ELF-1 (cell line): ENCODE measurements at regions not wholly inside any gene's neighbourhood (a gene's known extent, or its start where the extent isn't known, plus 50 kb on each side); places are given as distances from the start of the nearest gene placed in this dataset.
"Not testable (repeated sequence)": the region's sequence is repeated elsewhere in the genome, so short reads cannot be mapped to it uniquely, and the experiment has no call there.

ENCODE experiments used
- DNase-seq: peaks from one replicate; pipeline ENCODE4 v3.0.0-alpha.2; 2016; ENCODE audit warnings: low read depth, low spot score

- no peak for DNase-seq
Measured at GRCh38 chr3:102905811-102906210, 471.0 kb downstream of the ZPLD1 start.

DNA sequence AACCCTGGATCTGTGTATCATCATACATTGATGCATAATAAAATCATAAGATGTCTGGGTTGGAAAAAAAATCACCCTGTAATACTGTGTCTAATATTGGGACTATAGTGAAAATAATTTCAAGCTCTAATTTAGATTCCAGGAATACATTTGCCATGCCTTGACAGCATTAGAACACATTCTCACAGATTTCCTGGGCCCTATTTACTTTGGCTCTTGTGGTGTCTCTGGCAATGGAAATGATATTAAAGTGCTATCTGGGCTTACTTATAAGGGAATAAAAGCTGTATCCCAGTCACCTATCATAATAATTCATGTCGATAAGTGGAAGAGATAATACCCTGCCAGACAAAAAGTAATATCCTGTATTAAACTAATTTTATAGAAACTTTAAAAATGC lies 472.0 kb downstream of the ZPLD1 start:
- no peak for DNase-seq

GRCh38 chr3:102909904-102910303 lies 475.1 kb downstream of the ZPLD1 start:
- DNase-seq: no peak

- DNase-seq: no peak
Measured at GRCh38 chr3:102916532-102916931, 481.7 kb downstream of the ZPLD1 start.

- no peak for DNase-seq
Measured at GRCh38 chr3:102926618-102927017, 491.8 kb downstream of the ZPLD1 start.

DNA sequence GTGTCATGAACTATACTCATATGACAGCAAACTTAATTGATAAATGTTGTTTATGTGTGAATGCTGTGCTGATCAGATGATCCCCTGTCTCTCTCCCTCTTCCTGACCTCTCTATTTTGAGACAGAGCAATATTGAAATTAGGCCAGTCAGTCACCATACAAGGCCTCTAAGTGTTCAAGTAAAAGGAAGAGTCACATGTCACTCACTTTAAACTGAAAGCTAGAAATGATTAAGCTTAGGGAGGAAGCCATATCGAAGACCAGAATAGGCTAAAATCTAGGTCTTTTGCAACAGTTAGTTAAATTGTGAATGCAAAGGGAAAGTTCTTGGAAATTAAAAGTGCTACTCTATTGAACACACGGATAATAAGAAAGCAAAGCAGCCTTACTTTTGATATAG lies 498.6 kb downstream of the ZPLD1 start:
- no peak for DNase-seq

GRCh38 chr3:102936511-102937045 lies 501.8 kb downstream of the ZPLD1 start:
- no peak for DNase-seq

GRCh38 chr3:102941786-102942185 lies 507.0 kb downstream of the ZPLD1 start:
- no peak for DNase-seq

DNA sequence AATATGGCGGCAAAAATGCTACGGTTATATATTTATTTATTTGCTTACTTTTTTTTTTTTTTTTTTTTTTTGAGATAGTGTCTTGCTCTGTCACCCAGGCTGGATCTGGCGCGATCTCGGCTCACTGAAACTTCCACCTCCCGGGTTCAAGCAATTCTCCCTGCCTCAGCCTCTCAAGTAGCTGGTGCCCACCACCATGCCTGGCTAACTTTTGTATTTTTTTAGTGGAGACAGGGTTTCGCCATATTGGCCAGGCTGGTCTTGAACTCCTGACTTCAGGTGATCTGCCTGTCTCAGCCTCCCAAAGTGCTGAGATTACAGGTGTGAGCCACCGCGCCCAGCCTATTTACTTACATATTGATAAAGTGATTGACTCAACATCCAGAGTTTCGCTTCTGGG lies 511.6 kb downstream of the ZPLD1 start:
- not testable (repeated sequence) for DNase-seq

DNA sequence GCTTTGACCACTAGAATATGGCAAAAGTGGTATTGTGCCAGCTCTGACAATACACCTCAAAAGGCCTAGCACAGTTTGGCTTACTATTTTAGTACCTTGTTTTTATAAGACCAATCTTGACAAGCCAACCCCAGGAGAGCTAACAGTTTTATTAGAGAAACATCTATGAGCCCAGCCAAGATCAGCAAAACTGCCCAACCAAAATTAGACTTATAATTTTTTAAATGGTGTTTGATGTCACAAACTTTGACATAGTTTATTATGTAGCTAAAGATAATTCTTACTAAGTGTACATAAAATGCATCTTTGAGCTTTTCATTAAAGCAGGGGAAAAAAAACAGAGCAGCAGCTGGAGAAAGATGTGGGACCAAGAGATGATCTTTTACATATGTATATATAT lies 537.5 kb downstream of the ZPLD1 start:
- no peak for DNase-seq

DNA sequence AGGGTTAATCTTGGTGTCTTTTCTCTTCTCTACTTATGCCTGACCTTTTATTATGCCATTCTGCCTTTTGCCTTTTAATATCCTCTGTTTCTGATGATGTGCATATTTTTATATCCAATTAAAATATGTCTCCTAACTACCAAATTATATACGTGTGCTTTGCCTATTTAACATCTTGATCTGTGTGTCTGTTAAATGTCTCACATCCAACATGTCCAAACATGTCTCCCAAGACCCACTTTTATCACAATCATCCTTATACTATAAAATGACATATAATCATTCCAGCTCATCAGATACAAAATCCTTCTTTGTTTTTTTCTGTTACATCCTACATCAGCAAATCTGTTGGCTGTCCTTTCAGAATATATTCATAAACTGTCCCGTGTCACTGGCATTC lies 539.5 kb downstream of the ZPLD1 start:
- DNase-seq: no peak

DNA sequence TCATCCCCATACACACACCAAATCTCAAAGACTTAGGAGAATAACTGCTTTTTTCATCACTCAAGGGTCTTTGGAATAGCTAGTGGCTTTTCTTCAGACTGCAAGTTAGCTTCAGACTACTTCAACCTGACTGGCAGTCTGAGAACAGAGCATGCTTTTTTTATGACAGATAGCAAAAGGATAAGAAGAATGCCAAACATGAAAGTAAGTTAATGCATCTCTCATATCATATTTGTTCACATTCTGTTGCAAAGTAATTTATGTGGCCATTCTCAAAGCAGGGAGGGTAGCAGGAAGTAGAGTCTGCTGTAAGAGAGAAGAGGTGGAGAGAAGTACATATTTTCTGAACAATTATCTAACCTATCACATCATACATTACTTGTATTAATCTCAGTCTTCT lies 544.4 kb downstream of the ZPLD1 start:
- no peak for DNase-seq

DNA sequence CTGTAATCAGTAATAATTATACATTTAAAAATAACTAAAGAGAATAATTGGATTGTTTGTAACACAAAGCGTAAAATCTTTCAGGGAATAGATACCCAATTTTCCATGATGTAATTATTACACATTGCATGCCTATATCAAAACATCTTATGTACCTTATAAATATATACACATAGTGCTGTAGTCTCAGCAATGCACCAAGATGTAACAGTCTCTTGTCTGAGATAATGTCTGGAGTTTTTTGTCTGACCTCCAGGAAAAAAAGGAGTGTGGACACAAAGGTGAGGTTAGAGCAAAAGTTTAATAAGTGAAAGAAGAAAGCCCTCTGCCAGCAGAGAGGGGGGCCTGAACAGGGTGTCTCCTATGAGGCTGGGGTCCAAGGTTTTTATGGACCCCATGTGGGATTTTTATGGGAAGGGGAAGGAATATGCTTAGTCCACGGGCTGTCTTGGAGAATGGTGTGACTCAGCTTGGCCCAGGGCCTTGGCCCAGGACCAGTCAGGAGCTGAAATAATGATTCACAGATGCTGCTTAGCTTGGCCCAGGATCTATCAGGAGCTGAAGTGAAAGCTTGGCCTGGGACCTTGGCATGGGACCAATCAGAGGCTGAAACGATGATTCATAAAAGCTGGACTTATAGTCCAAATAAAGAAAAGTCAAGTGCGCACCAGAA lies 545.0 kb downstream of the ZPLD1 start:
- DNase-seq: no peak

DNA sequence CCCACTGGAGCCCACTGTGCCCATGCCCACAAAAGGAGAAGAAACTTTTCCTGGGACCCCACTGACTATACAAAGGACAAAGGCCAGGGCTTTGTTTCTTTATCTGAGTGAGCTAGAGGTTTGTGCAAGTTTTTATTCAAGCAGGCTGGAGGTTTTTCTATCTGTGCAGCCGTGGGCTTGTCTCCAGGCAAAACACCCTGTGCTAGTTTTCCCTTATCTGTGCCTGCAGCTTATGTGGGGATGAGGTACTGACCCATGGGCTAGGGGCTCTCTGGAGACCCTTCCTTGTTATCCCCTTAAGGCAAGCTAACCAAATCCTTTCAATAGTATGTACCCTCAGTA lies 545.5 kb downstream of the ZPLD1 start:
- no peak for DNase-seq

- no peak for DNase-seq
Measured at GRCh38 chr3:103002425-103003176, 567.8 kb downstream of the ZPLD1 start.

DNA sequence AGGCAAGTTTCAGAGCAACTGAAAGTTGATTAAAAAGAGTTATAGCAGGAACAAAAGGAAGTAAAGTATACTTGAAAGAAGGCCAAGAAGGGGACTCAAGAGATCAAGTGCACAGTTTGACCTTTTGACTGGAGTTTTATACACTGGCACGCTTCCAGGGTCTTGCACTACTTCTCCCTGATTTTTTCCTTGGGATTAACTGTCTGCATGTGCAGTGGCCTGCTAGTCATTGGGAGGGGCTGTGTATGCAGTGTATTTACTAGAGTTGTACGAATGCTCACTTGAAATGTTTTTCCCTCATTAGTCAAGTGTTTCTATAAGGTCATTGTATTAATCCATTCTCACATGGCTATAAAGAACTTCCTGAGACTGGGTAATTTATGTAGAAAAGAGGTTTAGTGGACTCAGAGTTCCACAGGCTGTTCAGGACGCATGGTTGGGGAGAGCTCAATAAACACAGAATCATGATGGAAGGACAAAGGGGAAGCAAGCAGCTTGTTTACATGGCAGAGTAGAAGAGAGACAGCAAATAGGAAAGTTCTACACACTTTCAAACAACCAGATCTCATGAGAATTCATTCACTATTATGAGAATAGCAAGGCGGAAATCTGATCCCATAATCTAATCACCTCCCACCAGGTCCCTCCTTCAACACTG lies 571.8 kb downstream of the ZPLD1 start:
- DNase-seq: no peak

- no peak for DNase-seq
Measured at GRCh38 chr3:103009609-103010008, 574.8 kb downstream of the ZPLD1 start.

DNA sequence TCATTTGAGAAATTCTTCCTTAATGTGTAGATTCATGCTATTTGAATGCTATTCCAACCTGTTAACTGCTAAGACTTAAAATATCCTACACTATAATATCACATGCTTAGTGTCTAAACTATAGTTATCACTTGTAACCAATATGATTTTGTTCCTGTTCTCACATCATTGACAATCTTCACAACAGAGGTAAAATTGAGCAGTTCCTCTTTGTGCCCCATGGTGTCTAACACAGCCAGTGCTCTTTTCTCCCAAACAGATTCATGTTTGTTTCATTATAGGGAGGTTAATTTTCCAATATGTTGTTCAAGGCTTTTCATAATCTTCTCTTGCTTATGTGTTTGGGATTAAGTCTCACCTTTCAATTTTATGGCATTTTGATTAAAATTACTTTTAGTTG lies 591.1 kb downstream of the ZPLD1 start:
- DNase-seq: no peak

DNA sequence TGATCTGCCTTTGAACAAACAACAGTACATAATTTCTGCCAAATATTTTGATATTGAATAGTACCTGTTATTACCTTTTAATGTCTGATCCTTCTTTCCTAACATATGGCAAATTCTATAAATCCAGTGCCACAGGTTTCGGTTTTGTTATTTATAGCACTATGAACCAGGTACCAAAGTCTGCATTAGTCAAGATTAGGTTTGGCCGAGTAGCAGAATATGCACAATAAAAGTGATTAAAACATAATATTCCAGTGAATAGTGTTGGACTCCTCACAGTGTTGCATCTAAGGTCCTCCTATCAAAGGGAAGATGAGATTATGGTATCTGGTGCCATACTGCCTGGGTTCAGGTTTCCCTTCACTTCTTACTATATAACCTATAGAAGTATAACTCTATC lies 599.0 kb downstream of the ZPLD1 start:
- DNase-seq: no peak

GRCh38 chr3:103047640-103048039 lies 612.8 kb downstream of the ZPLD1 start:
- no peak for DNase-seq

DNA sequence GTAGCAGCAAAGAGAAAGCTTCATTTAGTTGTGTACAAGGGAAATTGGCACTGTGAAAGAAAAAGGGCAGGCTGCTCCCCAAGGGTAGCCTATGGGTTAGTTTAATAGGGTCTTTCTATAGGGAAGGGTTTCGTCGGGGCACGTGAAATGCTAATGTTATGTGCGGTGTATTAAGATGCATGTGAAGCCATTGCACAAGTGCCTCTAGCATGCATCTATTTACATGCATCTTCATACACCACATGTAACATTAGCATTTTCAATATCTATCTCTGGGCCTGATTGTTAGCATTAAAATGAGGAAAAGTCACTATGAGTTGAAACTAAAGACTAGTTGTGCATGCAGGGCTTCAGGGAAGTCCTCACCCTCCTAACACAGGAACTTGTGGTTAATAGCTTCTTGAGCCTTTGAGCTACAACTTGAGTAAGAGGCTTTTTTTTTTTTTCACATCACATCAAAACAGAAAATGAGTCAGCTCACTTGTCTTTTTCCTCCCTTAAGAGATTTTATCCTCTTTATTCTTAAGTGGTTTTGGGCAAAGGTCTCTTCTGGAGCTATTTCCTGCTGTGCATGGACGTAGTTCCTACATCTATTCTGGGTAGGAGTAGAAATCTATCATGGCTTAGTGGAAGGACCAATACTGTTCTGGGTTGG lies 613.4 kb downstream of the ZPLD1 start:
- no peak for DNase-seq

- no peak for DNase-seq
Measured at GRCh38 chr3:103052236-103052830, 617.5 kb downstream of the ZPLD1 start.
